Duodenal mucosa (tissue), 2 donors: ENCODE measurements at regions not wholly inside any gene's neighbourhood (a gene's known extent, or its start where the extent isn't known, plus 50 kb on each side); places are given as distances from the start of the nearest gene placed in this dataset.

Source experiments
- H3K27ac ChIP-seq: one replicate; pipeline ENCODE4 v1.7.0; 2013; ENCODE audit warnings: low read depth, low read length
- H3K27me3 ChIP-seq, 2 donors: one replicate each; pipeline ENCODE4 v1.7.0; 2013; ENCODE audit warnings: low read length in 2 of 2, control low read depth in 1 of 2; ENCODE audit not compliant: insufficient read depth in 2 of 2, control insufficient read depth in 1 of 2
- H3K36me3 ChIP-seq, 2 donors: one replicate each; pipeline ENCODE4 v1.7.0; 2013; ENCODE audit warnings: low read length in 2 of 2, control low read depth in 1 of 2; ENCODE audit not compliant: insufficient read depth in 2 of 2, control insufficient read depth in 1 of 2
- H3K4me1 ChIP-seq, 2 donors: one replicate each; pipeline ENCODE4 v1.7.0; 2013; ENCODE audit warnings: low read length in 2 of 2, control low read depth in 1 of 2; ENCODE audit not compliant: insufficient read depth in 2 of 2, control insufficient read depth in 1 of 2
- H3K4me3 ChIP-seq, 2 donors: one replicate each; pipeline ENCODE4 v1.7.0; 2013; ENCODE audit warnings: low read length in 2 of 2, low read depth in 1 of 2
- H3K9ac ChIP-seq, 2 donors: one replicate each; pipeline ENCODE4 v1.7.0; 2013; ENCODE audit warnings: low read length in 2 of 2, low read depth in 1 of 2
- H3K9me3 ChIP-seq, 2 donors: one replicate each; pipeline ENCODE4 v1.7.0; 2013; ENCODE audit warnings: low read length in 2 of 2, control low read depth in 1 of 2; ENCODE audit not compliant: control insufficient read depth in 1 of 2

DNA sequence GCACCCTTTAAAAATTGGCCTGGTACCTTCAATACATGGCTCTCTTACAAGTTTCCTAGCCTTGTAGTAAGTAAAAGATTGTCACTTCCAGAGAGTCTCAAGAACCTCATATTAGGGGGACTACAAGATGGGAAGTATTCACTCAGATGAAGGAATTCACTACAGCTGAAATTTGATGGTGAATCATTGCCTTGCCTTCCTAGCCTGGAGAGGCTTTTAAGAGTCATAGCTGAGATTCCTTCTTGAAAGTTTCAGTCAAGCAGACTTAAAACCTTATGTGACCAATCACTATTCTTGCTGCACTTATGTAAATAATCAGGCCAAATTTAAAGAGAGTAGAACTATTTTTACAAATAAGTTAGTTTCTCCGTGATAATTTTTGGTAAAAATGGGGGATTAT, 451.6 kb downstream of the TRHDE start:
- Histone ChIP-seq H3K4me3 (no peak overlapping the region), H3K9me3 (no peaks in the 10 kb centered on the region), H3K9ac (no peak overlapping the region), H3K4me1 (no peaks in the 10 kb centered on the region), H3K27me3 (no peaks in the 10 kb centered on the region), H3K36me3 (no peaks in the 10 kb centered on the region), H3K27ac (no peak overlapping the region)

DNA sequence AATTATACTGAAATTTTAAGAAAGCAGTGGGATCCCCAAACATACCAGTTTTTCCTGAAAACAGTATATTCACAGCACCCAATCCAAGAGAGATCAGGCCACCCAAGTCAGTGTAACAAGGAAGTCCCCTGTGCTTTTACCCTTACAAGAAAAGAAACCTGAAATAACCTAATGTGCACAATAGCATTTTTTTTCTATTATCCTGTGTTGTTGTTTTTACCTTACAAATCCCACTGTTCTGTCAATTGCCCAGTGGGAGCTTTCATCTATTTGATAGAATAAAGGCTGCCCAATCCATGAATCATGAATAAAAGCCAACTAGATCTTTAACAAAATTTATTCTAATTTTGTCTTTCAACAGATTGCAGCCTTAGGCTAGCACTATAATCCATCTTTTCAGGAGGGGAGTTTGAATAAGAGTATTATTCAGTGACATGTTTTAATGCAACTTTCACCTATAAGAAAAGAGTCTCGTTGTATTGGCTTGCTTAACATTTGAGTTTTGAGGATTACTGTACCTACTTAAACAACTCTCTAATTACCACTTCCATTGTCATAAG, 457.4 kb downstream of the TRHDE start:
- no peaks in the 10 kb centered on the region for H3K4me1 ChIP-seq
- H3K9ac ChIP-seq, result no peak overlapping the region
- no peaks in the 10 kb centered on the region for H3K27me3 ChIP-seq
- H3K36me3 ChIP-seq, result no peaks in the 10 kb centered on the region
- H3K27ac ChIP-seq, result no peak overlapping the region
- H3K4me3 ChIP-seq, result no peak overlapping the region
- H3K9me3 ChIP-seq, result no peaks in the 10 kb centered on the region

GRCh38 chr12:72734581-72734980, 462.4 kb downstream of the TRHDE start:
- Histone ChIP-seq H3K9me3 (no peaks in the 10 kb centered on the region), H3K27ac (no peak overlapping the region), H3K4me3 (no peak overlapping the region), H3K4me1 (no peaks in the 10 kb centered on the region), H3K27me3 (no peaks in the 10 kb centered on the region), H3K36me3 (no peaks in the 10 kb centered on the region), H3K9ac (no peak overlapping the region)

DNA sequence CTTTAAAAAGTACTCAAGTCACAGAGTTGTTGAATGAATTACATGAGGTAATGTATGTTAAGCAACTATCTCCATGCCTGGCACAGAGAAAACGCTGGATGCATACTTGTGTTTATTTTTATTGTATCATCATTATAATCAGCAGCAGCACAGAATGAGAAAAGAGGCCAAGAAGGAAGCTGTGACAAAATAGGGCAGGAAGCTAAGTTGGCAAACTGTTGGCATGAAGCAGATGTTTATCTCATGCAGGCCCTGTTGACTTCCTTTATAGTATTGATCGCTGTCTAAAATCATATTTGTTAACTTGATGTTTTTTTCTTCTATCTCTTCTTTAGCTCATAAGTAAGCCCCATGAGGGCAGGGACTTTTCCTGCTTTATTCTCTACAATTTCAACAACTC, 466.6 kb downstream of the TRHDE start:
- H3K4me1 ChIP-seq, result no peaks in the 10 kb centered on the region
- H3K9me3 ChIP-seq, result peaks cover 0 to 12% of the 10 kb centered on the region in 2 donors
- no peaks in the 10 kb centered on the region for H3K36me3 ChIP-seq
- no peak overlapping the region for H3K27ac ChIP-seq
- no peak overlapping the region for H3K4me3 ChIP-seq
- H3K27me3 ChIP-seq, result no peaks in the 10 kb centered on the region
- no peak overlapping the region for H3K9ac ChIP-seq

DNA sequence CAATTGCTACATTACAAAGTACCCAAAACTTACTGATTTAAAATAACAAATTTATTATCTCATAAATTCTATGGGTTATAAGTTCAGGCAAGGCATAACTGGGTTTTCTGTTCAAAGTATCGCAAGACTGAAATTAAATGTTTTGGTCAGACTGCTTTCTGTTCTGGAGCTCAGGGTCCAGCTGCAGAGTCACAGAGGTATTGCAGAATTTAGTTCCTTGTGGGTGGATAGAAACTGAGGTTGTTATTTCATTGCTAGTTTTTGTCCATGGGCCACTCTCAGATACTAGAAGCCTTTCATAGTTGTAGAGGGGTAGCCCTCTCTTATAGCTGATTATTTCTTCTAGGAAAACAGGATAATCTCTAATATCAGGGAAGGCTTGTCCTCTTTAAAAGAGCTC, 467.9 kb downstream of the TRHDE start:
- Histone ChIP-seq H3K4me3 (no peak overlapping the region), H3K4me1 (no peaks in the 10 kb centered on the region), H3K27ac (no peak overlapping the region), H3K9me3 (peaks cover 0 to 12% of the 10 kb centered on the region in 2 donors), H3K9ac (no peak overlapping the region), H3K36me3 (no peaks in the 10 kb centered on the region), H3K27me3 (no peaks in the 10 kb centered on the region)

GRCh38 chr12:72742568-72742967, 470.4 kb downstream of the TRHDE start:
- H3K9me3 ChIP-seq, result peaks cover 0 to 12% of the 10 kb centered on the region in 2 donors
- H3K9ac ChIP-seq, result no peak overlapping the region
- H3K27me3 ChIP-seq, result no peaks in the 10 kb centered on the region
- no peak overlapping the region for H3K27ac ChIP-seq
- H3K36me3 ChIP-seq, result no peaks in the 10 kb centered on the region
- no peaks in the 10 kb centered on the region for H3K4me1 ChIP-seq
- no peak overlapping the region for H3K4me3 ChIP-seq

GRCh38 chr12:72746048-72746447, 473.9 kb downstream of the TRHDE start:
- H3K27ac ChIP-seq, result no peak overlapping the region
- H3K36me3 ChIP-seq, result no peaks in the 10 kb centered on the region
- H3K9me3 ChIP-seq, result peaks cover 0 to 12% of the 10 kb centered on the region in 2 donors
- H3K4me1 ChIP-seq, result no peaks in the 10 kb centered on the region
- H3K4me3 ChIP-seq, result no peak overlapping the region
- H3K27me3 ChIP-seq, result no peaks in the 10 kb centered on the region
- H3K9ac ChIP-seq, result no peak overlapping the region

DNA sequence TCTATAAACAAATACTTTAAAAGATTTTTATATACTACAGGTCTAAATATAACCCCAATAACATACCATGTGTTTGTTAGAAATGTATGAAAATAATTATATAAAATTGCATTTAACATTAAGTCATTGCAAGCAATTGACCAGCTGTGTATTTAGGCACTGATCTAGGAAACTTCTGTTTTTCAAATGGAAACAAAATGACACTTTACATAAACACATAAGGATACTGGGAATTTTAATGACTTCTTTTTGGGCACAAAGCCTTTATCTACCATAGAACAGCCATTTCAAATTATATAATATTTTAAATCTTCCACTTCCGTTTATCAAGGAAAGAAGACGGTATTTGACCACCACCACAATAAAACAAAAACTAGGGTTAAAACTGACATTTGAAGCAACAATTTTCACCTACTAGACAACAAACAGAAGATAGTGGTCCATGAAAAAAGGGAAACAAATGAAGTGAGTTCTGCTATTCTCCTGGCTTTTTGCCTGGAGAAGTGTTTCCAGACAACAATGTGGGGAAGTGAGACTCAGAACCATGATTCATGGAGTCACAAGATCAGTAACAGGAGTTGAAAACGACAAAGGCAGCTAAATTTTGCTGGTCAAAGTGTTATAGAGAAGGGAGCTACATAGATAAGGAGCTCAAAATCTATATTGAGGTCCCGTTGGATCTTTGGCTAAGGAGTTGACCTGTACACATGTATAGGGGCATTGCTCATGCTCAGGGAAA, 475.1 kb downstream of the TRHDE start:
- H3K4me3 ChIP-seq, result no peak overlapping the region
- no peaks in the 10 kb centered on the region for H3K4me1 ChIP-seq
- no peak overlapping the region for H3K27ac ChIP-seq

DNA sequence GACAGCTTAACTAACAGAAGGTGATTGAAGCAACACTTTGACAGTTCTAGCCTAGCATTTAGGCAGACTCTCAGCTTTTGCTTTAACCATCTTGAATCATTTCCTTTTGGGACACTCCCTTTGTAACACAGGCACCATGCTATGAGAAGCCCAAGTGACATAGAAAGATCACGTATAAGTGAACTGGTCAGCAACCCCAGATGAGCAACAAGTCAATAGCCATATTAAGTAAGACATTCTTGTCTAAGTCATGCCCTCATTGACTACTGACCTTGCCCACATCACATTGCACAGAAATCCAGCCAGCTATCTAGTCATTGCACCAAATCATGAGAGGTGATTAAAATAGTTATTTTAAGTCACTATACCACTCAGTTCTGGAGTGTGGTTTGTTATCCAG, 476.8 kb downstream of the TRHDE start:
- Histone ChIP-seq H3K9me3 (no peaks in the 10 kb centered on the region), H3K4me1 (no peaks in the 10 kb centered on the region), H3K27ac (no peak overlapping the region), H3K4me3 (no peak overlapping the region), H3K9ac (no peak overlapping the region), H3K27me3 (no peaks in the 10 kb centered on the region), H3K36me3 (no peaks in the 10 kb centered on the region)

More for the DNA sequence above, 475.1 kb downstream of the TRHDE start:
- Histone ChIP-seq H3K36me3 (no peaks in the 10 kb centered on the region), H3K9ac (no peak overlapping the region), H3K27me3 (no peaks in the 10 kb centered on the region), H3K9me3 (peaks cover 0 to 10% of the 10 kb centered on the region in 2 donors)

DNA sequence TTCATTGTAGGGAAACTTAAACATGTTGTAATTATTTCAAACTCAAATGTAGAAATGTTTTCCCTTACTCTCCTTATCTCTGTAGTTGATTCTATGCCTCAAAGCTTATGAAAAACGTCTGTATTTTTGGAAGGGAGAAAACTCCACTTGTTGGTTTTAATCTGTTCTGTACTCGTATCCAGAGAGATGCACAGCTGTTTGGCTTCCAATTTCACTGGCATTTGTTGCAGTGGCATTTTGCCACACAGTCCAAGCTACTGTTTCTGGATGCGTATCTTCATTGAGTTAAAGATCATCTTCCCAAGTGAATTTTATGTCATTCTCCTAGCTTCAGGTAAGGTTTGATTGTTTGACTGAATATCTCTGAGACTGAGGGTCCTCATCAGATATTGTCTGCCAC, 481.4 kb downstream of the TRHDE start:
- Histone ChIP-seq H3K9ac (no peak overlapping the region), H3K27ac (no peak overlapping the region), H3K4me1 (no peaks in the 10 kb centered on the region), H3K36me3 (no peaks in the 10 kb centered on the region), H3K9me3 (peaks cover 7 to 9% of the 10 kb centered on the region in 2 donors), H3K4me3 (no peak overlapping the region), H3K27me3 (no peaks in the 10 kb centered on the region)
